ENCODE measurements at regions not wholly inside any gene's neighbourhood (a gene's known extent, or its start where the extent isn't known, plus 50 kb on each side); places are given as distances from the start of the nearest gene placed in this dataset.

DNA sequence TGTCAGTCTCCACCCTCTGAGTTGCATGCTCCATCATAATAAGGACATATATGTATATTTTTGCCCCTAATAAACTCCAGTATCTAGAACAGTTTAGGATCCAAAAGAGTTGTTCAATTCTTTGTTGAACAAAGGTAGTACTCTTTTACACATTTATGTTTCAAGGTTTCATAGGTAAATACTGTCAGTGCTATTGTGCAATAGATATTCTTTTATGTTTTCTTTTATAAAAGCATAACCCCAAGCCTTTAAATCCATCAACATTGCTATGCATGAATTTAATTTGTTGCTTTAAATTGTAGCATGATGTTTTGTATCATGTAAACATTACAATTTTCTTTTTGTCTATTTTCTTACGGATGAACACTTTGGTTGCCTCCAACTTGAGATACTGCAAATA is 469.7 kb upstream of the COBL start:
- no peak for DNase-seq (ENCODE audit: low read depth)

GRCh38 chr7:51785876-51786275 is 469.3 kb upstream of the COBL start:
- DNase-seq (ENCODE audit: low read depth), result no peak

DNA sequence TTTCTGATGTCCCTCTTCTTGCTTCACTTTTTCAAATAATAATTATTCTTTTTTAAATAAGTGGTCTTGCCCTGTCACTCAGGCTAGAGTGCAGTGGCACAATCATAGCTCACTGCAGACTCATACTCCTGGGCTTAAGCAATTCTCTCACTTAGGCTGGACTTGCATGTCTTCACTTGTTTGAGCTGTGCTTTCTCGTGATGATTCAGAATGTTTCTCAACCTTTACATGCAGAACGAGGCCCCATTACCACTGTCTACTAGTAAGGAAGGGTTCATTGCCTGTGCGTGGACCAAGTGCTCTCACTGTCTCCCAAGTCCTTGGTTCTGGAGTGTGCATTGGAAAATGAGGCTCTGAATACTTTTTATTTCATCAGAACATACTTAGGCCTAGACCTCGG is 468.6 kb upstream of the COBL start:
- no peak for DNase-seq (ENCODE audit: low read depth)

DNA sequence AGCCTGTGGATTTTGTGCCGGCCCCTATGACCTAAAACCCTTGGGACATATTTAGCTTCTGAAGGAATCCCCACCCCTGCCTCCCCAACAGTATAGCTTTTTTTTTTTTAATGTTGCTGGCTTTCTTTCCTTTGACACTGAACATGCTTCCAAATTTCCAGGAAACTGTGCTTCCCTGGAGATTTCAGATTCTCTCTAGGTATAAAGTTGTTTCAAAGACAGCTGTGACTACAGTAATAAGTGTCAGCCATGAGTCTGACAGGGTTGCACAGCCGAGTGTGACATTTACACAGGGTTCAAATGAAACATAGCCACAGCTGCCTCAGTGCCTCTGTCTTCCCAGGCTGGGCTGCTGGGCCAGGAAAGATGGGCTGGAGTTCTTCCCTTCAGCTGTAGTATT is 466.6 kb upstream of the COBL start:
- no peak for DNase-seq (ENCODE audit: low read depth)

- no peak for DNase-seq (ENCODE audit: low read depth)
These were observed 461.5 kb upstream of the COBL start for GRCh38 chr7:51778121-51778520.

DNA sequence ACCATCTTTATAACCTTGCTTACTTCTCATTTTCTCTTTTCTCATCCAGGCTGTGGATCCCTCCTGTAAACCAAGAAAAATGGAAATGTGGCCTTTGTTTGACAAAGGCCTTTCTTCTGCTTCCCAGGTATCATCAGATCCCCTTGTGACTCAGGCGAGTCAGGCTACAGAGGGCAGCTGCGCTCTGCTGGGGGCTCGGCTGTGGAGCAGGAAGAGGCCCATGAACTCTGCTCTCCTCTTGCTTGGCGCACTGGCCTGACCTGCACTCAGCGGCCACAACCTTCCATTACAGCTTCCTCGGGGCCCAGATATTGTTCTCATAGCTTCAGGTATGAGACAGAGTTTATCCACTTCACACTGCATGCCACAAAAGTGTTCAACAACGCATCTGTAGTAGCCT is 457.6 kb upstream of the COBL start:
- DNase-seq (ENCODE audit: low read depth), result no peak

GRCh38 chr7:51772190-51772589 is 455.6 kb upstream of the COBL start:
- DNase-seq (ENCODE audit: low read depth), result no peak

DNA sequence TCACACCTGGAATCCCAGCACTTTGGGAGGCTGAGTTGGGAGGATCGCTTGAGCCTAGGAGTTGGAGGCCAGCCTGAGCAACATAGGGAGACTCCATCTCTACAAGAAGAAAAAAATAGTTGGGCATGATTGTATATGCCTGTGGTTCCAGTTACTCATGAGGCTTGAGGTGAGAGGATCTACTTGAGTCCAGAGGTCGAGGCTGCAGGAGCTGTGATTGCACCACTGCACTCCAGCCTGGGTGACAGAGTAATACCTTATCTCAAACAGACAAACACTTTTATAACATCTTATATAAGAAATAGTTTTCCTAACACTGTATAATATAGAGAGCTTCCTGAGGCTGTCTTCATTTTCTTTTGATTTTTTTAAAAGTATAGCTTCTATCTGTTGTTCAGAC is 448.4 kb upstream of the COBL start:
- DNase-seq (ENCODE audit: low read depth), result no peak

- DNase-seq (ENCODE audit: low read depth), result no peak
These were observed 443.4 kb upstream of the COBL start for GRCh38 chr7:51759985-51760384.

DNA sequence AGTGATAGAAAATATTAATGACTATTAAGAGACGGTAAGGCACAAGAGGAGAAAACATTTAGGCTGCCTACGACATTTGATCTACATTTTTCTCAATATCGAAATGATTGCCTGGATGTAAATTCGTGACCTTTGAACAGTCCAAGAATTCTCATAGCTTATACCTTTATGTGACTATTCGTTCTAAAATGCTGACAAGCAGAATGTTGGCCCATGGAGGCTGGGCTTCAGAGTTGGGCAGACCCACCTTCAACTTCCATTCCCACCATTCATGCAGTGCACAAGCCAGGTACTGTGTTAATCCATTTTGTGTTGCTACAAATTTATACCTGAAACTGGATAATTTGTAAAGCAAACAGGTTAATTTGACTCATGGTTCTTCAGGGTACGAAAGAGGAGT is 441.4 kb upstream of the COBL start:
- no peak for DNase-seq (ENCODE audit: low read depth)

GRCh38 chr7:51732951-51733350 is 416.3 kb upstream of the COBL start:
- DNase-seq (ENCODE audit: low read depth), result no peak

GRCh38 chr7:51732116-51732515 is 415.5 kb upstream of the COBL start:
- no peak for DNase-seq (ENCODE audit: low read depth)

- DNase-seq (ENCODE audit: low read depth), result no peak
These were observed 414.5 kb upstream of the COBL start for GRCh38 chr7:51731075-51731474.

DNA sequence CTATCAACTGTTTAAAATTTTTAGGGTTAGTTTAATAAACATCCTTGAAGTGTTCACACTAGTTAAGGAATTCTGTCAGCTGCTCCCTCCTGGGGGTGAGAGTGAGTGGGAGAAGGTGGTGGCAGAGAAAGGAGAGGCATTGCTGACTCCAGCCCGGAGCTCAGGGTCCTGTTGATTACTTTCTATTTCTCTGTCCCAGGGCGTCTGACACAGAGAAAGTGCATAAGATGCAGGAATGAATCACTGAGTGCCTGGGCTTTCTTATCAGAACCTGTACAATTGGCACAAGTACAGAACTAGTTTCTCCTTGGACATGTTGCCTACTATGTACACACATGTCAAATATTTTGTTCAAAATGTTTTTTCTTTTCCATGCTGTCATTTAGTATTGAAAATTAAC is 410.8 kb upstream of the COBL start:
- no peak for DNase-seq (ENCODE audit: low read depth)

DNA sequence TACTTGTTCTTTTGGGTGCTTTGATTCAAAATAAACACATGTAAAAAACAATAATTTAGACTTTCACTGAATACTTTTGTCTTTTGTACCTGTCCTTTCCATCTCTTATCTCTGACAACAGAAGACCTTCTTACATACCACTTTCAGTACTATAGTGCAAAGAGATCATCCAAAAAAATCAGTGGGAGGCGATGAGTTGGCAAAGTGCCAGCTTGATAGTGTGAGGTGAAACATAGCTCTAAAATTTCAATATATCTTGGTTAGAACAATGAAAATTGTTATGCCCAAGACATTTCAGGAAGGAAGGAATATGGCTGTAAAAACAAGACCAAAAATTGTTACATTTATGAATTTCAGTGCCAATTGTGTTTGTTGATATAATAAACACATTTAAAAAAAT is 390.2 kb upstream of the COBL start:
- no peak for DNase-seq (ENCODE audit: low read depth)

- no peak for DNase-seq (ENCODE audit: low read depth)
These were observed 389.1 kb upstream of the COBL start for GRCh38 chr7:51705701-51706100.

DNA sequence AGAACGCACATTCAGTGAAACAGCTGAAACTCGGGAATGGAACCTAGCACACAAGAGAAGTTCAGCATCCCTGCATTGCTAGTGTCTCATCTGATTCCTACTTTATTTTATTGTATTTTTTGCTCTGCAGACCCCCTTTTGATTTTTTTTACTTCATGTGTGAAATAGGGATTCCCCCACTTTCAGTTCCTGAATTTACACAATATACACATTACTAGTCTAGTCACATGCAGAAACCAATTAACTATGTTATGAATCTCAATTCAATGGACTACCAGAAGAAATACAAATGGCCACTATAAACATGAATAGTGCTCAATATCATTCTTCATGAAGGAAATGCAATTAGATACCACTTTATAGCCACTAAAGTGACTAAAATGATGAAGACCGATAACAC is 386.1 kb upstream of the COBL start:
- no peak for DNase-seq (ENCODE audit: low read depth)

DNA sequence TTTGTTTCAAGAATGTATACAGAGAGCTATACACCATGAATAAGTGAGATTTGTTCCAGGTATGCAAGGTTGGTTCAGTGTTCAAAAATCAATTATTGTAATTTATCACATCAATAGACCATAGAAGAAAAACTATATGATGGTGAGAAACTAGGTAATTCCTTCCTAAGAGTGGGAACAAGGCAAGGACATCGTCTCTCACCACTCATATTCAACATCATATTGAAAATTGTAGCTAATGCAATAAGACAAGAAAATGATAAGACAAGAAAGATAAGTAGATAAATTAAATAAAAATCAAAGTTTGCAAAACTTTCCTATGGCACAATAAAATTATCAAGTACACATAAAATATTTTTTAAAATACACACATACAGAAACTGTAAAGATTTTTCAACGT is 385.3 kb upstream of the COBL start:
- no peak for DNase-seq (ENCODE audit: low read depth)

DNA sequence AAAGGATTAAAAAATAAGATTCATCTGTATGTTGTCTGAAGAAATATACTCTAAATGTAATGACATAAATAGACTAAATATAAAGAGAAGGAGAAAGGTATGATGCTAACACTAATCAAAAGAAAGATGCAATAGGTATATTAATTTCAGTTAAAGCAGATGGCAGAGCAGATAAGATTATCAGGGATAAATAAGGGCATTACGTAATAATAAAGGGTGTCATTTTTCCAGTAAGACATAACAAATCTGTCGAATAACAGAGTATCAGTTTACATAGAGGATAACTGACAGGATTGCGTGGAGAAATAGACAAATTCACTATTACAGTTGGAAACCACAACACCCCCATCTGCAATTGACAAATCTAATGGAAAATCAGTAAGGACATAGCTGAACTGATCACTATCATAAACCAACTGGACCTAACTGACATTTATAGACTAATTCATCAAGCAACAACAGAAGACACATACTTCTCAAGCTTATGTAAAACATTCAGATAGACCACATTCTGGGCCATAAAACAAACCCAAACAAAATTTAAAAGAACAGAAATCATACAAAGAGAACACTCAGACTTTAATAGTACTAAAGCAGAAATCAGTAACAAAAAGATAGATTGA is 384.1 kb upstream of the COBL start:
- no peak for DNase-seq (ENCODE audit: low read depth)

DNA sequence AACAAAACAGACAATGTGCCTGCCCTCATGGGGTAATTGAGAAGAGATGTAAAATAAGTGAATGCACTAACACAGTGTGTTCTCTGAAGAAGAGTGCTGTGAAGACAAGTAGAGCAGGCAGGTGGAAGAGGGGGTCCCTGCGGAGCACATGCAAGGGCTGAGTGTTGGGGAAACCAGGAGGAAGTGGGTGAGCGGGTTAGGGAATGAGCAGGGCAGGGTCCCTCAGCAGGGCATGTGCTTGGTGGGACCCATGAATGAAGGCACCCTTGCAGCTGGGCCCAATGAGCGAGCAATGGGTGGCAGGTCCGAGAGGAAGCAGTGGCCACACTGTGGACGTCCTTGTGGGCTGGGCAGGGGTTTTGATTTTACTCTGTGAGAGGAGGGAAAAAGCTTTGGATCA is 376.6 kb upstream of the COBL start:
- no peak for DNase-seq (ENCODE audit: low read depth)

- no peak for DNase-seq (ENCODE audit: low read depth)
These were observed 372.9 kb upstream of the COBL start for GRCh38 chr7:51689547-51689946.

DNA sequence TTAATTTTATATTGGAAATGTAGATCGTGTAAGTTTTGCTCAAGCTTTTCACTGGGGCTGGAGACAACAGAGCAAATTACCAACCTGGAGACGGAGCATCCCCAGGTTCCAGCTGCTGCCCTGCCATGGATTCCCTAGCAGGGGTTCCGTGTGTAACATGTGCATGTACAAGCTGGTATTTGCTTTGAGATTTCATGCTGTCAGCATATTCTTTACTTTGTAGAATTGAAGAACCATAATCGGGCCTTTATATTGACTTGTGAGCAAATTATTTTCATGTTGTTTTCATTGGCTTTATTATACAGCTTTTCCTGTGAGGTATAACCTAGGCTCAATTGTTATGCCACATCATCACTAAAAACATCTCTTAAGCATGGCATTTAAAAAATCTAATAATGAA is 369.2 kb upstream of the COBL start:
- DNase-seq (ENCODE audit: low read depth), result no peak

- DNase-seq (ENCODE audit: low read depth), result no peak
These were observed 364.2 kb upstream of the COBL start for GRCh38 chr7:51680594-51681399.

DNA sequence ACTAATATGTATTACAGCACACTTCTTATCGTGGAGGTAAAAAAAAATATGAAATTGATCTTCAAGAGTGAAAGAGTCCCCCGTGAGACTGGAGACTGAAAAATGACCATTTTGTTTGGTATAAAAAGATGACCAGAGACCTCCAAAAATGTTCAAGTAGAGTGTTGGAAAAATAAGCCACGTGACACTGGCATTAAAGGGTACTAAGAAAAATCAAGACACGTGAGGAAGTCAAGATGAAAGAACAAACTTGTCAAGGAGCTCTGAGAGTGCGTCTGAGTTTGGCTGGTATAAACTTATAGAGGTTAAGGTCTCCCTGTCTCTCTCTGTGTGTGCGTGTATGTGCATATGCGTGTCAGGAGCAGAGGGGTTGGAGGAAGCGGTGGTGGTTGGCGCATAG is 362.7 kb upstream of the COBL start:
- no peak for DNase-seq (ENCODE audit: low read depth)

Measured in activated T-cell treated with anti-CD3 and anti-CD28 coated beads for 1 hour (primary cell).